GM12801 (cell line): ENCODE measurements at regions not wholly inside any gene's neighbourhood (a gene's known extent, or its start where the extent isn't known, plus 50 kb on each side); places are given as distances from the start of the nearest gene placed in this dataset.

Experiments used
- TF ChIP-seq, protein P1 (sequence below): IDR thresholded peaks from one replicate; pipeline ENCODE4 v1.5.1; 2011; ENCODE audit warnings: control low read depth; ENCODE audit not compliant: insufficient read length; ENCODE audit errors: extremely low read depth

DNA sequence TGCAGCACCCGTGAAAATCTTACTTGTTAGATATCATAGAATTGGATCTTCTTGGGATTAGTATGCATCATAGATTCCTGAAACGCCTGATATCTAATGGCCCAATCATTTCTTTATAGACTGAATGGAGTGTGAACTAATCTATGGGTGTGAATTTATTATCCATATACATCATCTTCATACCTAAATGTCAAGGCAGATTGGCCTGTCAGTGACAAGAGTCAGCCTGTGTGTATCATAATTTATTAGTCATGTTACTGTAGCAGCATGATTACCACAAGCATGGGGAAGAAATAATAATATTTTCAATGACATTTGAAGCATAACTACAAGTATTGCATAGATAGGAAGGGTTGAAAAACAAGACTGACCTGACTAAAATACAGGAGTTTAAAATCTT is 235.8 kb downstream of the RAP2B start:
- TF ChIP-seq, protein P1, sequence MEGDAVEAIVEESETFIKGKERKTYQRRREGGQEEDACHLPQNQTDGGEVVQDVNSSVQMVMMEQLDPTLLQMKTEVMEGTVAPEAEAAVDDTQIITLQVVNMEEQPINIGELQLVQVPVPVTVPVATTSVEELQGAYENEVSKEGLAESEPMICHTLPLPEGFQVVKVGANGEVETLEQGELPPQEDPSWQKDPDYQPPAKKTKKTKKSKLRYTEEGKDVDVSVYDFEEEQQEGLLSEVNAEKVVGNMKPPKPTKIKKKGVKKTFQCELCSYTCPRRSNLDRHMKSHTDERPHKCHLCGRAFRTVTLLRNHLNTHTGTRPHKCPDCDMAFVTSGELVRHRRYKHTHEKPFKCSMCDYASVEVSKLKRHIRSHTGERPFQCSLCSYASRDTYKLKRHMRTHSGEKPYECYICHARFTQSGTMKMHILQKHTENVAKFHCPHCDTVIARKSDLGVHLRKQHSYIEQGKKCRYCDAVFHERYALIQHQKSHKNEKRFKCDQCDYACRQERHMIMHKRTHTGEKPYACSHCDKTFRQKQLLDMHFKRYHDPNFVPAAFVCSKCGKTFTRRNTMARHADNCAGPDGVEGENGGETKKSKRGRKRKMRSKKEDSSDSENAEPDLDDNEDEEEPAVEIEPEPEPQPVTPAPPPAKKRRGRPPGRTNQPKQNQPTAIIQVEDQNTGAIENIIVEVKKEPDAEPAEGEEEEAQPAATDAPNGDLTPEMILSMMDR: no peak

DNA sequence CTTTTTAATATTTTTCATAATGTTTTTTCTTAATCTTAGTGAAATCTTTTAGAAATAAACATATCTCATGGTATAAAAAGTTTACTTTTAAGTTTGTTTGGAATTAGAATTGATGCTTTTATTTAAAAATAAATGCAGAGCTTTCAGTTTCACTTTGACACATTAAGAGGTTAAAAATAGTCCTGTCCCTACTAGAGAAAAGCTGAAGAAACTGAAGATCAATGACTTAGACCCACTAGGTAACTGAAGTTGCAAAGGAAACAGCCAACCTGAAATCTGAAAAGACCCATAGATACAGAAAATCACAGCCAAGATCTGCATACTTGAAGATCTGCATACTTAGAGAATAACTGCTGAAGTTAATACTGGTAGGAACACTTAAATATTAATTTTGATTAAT is 237.6 kb downstream of the RAP2B start:
- TF ChIP-seq, protein P1: no peak

DNA sequence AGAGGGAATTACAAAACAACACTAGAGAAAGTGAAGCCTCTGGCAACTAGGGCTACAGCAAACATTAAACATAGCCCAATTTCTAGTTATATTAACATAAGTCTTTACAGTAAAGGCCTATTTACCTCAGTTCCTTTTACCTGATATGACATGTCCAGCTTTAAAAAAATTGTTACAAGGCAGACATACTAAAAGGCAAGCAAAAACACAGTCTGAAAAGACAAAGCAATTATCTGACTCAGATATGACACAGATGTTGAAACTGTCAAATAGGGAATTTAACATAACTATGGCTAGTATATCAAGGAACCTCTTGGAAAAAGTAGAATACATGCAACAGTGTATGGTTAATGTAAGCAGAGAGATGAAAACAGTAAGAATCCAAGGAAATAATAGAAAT is 238.6 kb downstream of the RAP2B start:
- TF ChIP-seq, protein P1: no peak

DNA sequence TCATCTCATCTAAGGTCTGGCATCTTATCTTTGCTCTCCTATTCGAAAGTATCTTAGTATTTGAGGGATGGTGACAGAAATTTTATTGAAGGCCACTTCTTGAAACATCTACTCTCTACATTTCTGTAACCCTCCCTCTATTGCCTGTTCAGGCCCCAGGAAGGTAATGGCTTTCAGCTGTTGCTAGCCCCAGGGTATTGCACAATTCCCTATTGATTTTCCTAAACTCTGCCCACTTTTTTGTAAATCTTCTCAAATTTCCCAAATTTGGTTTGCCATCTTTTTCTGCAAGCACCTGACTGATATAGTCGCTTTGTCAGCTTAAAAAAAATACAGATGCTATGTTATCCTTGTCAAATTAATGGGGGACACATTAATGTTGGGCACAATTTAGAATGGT is 242.1 kb downstream of the RAP2B start:
- TF ChIP-seq, protein P1: no peak

DNA sequence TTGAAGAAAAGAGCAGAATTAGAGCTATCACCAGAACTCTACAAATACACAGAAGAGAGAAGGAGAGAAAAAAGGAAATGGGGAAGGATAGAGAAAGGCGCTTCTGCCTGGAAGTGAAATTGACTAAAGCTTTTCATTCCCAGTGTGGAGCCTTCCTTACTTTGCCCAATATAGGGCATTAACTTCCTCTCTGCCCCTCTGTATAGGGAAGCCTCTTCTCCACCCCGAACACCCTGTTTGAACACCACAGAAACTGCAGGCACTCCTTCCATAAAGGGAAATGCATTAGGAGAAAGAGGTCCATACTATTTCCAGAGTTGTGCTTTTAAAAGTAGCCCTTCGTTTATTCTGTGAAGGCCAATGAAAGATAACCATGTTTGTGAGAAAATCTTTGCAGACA is 248.5 kb downstream of the RAP2B start:
- TF ChIP-seq, protein P1: no peak

DNA sequence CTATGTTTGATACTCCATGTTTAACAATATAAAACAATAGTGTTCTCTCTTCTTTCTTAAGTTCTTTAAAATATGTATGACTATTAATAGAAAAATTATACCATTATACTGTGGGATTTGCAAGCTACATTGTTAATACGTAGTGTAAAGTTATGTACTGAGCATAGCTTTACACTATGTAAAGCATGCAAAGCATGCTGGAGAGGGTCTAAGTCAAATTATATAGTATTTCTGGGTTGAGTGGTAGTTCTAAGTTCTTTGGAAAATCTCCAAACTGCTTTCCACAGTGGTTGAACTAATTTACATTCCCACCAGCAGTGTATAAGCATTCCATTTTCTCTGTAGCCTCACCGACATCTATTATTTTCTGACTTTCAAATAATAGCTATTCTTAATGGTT is 253.0 kb downstream of the RAP2B start:
- TF ChIP-seq, protein P1: no peak

DNA sequence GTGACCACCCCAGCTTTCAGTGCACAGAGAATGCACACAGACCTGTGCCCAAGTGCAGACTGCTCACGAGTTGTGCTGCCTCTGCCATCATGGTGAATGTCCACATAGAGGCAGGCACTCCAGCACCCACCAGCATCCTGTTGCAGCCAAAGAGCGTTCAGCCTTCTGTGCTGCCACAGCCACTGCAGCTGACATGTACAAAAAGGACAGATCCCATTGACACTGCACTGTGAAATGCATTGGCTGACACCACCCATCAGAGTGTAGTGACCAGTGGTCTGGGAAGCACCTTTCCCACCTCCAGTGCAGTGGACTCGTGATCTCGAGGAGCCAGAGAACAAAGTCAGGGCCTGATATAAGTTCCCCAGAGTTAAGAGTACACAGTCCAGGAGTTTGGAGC is 260.3 kb downstream of the RAP2B start:
- TF ChIP-seq, protein P1: no peak

DNA sequence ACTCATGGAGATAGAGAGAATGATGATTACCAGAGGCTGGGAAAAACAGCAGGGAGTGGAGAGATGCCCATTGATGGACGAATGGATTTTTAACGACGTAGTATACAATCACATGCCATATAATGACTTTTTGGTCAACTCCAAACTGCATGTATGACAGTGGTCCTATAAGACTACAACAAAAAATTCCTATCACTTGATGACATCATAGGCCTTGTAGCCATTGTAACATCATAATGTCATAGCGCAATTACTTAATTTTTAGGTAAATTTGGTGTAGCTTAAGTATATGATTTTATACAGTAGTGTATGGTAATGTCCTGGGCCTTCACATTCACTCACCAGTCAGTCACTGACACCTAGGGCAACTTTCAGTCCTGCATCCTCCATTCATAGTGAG is 264.3 kb downstream of the RAP2B start:
- TF ChIP-seq, protein P1: no peak
